Activated CD8-positive, alpha-beta memory T cell treated with anti-CD3 and anti-CD28 coated beads, Interleukin-2, amount 50 U/mL, for 48 hours (primary cell): ENCODE measurements at regions not wholly inside any gene's neighbourhood (a gene's known extent, or its start where the extent isn't known, plus 50 kb on each side); places are given as distances from the start of the nearest gene placed in this dataset.
"Not testable (repeated sequence)": the region's sequence is repeated elsewhere in the genome, so short reads cannot be mapped to it uniquely, and the experiment has no call there.

Experiments
- DNase-seq: peaks from one replicate; pipeline ENCODE4 v3.0.0-alpha.2; 2020

GRCh38 chr7:156590212-156590611, 50.4 kb upstream of the RNF32 start:
- DNase-seq = no peak

- DNase-seq = no peak
Measured at GRCh38 chr7:156589808-156590207, 50.8 kb upstream of the RNF32 start.

DNA sequence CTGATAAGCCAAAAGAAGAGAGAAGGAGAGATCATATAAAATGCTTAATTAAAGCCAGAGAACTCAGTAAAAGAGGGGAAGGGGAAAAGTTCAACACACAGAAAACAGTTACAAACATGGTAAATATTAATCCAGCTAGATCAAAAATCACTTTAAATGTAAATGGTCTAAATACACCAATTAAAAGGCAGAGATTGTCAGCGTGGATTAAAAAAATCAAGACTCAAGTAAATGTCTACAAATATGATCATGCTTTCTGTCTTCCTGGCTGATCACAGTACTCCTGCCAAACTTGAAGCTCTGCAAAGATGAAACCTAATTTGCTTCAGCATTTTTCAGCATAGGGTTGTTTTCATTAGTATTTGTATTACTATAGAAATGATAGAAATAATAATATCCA, 54.6 kb upstream of the RNF32 start:
- no peak for DNase-seq

- DNase-seq = no peak
Measured at GRCh38 chr7:156585025-156585648, 55.4 kb upstream of the RNF32 start.

- no peak for DNase-seq
Measured at GRCh38 chr7:156582591-156583123, 57.9 kb upstream of the RNF32 start.

- DNase-seq = no peak
Measured at GRCh38 chr7:156580036-156580435, 60.5 kb upstream of the RNF32 start.

- DNase-seq = no peak
Measured at GRCh38 chr7:156579566-156579965, 61.0 kb upstream of the RNF32 start.

GRCh38 chr7:156578978-156579430, 61.6 kb upstream of the RNF32 start:
- DNase-seq = no peak

GRCh38 chr7:156578578-156578940, 62.0 kb upstream of the RNF32 start:
- DNase-seq = no peak

- DNase-seq = no peak
Measured at GRCh38 chr7:156577645-156578577, 62.7 kb upstream of the RNF32 start.

DNA sequence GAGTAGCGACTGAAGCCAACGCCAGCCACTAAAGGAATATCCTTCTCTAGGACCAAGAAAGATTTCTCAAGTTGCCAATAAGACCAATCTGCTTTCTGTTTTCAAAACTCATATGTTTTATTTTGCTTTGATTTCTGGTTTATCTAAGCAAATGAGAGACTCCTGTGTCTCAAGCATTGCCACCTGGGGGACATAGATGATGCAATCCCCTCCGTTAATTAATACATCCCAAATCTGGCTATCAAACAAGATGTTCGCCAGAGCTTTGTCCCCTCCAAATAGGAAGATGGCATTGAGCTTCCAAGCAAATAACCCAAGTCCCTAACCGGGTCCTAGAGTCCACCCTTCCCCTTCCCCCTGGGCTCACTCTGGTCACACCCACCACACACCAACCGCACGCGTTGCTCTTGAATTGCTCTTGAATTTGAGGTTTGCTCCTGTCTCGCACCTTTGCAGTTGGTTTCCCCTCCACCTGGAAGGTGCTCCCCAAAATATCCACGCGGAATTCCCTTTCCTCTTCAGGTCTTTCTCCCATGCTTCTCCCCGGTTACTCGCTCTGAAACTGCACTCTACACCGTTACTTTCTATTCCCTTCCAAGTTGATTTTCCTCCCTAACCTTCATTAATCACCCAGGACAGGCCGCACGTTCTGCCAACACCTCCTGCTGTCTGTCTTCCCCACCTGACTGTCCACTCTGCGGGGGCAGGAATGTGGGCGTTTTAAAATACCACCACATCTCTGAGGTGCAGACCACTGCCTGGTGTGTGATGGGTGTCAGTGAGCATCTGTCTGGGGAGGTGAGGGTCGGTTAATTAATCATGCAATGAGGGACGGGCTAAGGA, 64.1 kb upstream of the RNF32 start:
- DNase-seq = no peak

GRCh38 chr7:156568258-156568657, 72.3 kb upstream of the RNF32 start:
- DNase-seq = no peak

- DNase-seq = no peak
Measured at GRCh38 chr7:156566812-156567549, 73.6 kb upstream of the RNF32 start.

DNA sequence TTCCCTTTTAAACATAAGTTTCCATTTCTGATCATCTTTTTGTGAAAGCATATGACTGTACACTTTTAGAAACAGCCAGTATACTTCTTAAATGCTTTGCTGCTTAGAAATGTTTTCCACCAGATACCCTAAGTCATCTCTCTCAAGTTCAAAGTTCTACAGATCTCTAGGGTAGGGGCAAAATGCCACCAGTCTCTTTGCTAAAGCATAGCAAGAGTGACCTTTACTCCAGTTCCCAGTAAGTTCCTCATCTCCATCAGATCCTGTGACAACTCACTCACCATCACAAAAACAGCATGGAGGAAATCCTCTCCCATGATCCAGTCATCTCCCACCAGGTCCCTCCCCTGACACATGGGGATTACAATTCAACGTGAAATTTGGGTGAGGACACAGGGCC, 75.6 kb upstream of the RNF32 start:
- not testable (repeated sequence) for DNase-seq

DNA sequence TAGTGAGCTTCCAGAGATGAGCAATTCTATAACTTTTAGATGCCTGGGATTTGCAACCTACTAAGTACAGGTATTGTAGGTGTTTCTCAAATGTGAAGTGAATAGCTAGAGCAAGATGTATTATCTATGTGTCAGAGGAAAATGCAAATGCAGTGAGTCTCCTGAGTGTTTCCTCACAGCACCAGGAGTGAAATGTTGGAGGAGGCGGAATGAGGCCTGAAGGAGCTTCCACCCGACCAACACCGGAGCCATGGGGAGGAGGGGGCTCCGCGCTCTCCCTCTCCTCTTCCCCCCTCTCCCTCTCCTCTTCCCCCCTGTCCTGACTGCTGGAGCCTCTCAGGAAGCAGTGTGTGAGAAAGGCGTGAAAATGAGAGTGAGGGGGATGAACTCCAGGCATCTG, 79.9 kb upstream of the RNF32 start:
- no peak for DNase-seq

GRCh38 chr7:156560075-156560474, 80.5 kb upstream of the RNF32 start:
- no peak for DNase-seq

DNA sequence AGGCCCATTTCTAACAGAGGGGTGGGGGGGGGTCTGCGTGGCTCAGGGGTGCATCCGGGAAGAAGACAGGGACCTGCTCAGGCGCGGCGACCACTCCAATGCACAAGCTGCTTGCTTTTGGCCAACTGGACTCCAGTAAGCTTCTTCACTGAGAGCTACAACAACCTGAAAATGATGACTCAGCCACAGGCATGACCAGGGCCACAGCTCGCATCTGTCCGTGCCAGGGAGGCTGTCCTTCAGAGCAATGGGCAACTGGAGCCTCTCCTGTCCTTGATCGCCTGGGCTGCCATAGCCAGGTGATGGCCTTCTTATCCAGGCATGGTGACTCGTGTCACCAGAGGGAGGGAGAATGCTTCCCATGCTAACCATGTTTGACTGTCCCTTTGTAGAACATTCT, 81.6 kb upstream of the RNF32 start:
- DNase-seq = no peak

GRCh38 chr7:156558198-156558597, 82.4 kb upstream of the RNF32 start:
- DNase-seq = no peak

DNA sequence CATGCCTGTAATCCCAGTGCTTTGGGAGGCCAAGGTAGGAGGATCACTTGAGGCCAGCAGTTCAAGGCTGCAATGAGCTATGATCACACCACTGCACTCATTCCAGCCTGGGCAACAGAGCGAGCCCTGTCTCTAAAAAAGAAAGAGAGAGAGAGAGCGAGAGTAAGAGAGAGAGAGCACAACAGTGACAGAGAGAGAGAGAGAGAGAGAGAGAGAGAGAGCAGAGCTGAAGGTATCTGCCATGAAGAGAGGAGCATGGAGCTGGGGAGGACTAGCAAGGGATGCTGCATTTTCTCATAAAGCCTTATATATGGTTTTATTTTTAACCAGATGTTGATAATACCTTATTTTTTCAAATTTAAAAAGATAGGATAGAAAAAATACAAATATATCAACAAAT, 84.5 kb upstream of the RNF32 start:
- DNase-seq = no peak

- DNase-seq = no peak
Measured at GRCh38 chr7:156554488-156554887, 86.1 kb upstream of the RNF32 start.

DNA sequence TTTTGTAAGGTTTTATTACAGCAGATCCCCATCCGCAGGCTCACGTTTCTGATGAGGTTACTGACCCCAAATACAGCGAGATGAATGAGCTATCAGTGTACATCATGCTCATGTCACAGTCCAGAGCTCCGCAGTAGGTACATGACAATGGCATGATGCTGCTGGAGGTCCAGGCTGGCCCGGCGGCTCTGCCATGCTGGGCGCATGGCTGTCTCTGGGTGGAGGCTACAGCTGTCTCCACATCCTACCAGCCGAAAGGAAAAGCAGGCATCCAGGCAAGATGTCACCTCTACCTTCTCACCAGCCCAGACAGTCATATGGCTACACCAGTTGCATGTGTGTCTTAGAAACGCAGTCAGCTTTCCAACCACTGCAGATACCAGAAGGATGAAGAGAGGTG, 90.9 kb upstream of the RNF32 start:
- no peak for DNase-seq

DNA sequence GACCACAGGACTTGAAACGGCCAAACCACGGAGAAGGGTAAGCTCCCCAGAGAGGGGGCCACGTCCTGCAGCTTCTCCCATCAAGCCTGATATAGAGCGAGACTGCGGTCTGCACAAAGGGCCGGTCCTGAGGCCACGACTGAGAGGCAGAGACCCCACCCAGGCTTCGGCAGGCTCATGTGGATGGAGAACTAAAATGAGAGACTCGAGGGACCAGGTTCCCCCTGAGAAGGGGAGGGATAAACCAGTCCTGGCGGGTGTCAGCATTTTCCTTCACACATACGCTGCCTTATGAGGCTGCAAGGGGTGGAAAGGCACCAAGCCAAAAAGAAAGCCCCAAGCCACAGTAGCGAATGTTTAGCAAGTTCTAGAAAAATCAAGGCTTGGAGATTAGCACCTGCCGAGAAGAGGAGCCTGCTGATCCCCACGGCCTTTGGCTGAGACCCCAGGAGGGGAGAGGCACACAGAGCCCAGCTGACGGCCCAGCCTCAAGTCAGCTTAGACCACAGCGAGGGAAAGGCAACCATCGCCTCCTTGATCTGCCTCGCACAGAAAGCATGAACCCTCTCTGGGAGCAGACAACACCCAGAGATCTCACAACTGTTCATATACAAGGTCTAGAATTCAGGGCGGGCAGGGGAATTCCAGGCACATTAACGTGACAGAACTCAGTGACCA, 92.6 kb upstream of the RNF32 start:
- no peak for DNase-seq
